ENCODE measurements at regions not wholly inside any gene's neighbourhood (a gene's known extent, or its start where the extent isn't known, plus 50 kb on each side); places are given as distances from the start of the nearest gene placed in this dataset.
"Not testable (repeated sequence)": the region's sequence is repeated elsewhere in the genome, so short reads cannot be mapped to it uniquely, and the experiment has no call there.

DNA sequence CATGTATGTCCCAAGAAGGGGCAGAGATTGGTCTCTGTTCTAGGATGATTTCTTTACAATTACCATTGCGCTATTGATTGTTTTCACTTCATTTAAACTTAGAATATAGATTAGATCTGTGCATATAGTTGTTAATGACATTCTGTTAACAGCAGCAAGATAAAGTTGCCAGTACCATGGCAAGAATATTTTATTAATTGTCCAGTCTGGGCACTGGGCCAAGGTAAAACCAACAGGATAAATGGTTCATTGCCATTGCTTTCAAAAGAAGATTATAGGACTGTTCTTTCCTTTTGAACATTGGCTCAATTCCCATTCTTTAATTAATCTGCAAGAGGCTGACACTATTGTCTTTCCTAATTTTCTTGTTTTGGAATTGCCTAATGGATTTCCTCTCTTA lies 592.4 kb downstream of the RFPL4B start:
- no peak for DNase-seq

DNA sequence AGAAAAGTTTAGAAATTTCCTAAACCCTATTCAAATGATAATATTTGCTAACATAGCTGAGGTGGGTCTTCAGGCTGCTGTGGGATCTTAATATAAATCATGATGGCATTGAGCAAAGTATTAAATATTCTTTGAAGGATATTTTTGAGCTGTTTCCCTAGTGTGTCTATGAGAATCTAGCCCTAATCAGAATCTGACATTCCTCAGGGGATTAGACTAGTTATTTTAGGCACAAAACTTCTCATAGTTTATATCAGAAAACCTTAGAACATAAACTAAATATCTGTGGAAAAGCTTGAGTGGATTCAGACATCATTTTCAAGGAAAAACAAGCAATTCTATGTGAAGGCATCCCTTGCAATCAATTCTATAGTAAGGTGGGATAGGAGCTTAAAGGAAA lies 594.5 kb downstream of the RFPL4B start:
- DNase-seq, result no peak

DNA sequence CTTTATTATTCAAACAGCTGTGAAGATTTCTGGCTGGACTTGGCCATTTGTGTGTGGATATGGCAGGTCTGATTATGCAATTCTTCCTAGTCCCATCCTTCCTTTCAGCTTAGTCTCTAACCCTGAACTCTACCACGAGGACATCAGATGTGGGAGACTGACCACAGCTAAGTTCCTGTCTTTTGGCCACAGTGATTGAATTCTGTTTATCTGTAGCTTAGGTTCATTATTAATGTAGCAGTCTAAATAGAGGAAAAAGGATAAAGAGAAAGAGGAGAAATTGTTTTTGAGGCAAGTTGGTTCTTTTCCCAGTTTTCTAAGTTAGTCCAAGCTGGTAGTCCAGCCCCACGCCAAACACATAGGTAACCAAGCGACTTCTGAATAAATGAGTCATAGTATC lies 598.9 kb downstream of the RFPL4B start:
- no peak for DNase-seq

DNA sequence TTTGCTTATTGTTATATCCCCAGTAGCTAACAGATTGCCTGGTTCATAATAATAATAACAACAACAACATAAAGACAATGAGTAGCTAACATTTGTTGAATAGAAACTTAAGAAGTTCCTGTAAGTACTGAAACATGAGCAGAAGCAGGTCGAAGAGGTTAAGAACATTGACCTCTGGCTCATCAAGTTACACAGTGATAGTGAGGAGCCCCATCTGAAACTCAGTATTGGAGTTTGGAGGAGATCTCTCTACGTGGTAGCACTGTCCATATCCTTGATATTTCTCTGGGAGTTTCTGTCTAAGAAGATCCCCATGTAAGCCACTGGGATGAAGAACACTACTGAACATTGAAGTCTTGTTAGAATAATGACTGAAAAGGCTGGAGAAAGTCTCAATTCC lies 600.4 kb downstream of the RFPL4B start:
- no peak for DNase-seq

DNA sequence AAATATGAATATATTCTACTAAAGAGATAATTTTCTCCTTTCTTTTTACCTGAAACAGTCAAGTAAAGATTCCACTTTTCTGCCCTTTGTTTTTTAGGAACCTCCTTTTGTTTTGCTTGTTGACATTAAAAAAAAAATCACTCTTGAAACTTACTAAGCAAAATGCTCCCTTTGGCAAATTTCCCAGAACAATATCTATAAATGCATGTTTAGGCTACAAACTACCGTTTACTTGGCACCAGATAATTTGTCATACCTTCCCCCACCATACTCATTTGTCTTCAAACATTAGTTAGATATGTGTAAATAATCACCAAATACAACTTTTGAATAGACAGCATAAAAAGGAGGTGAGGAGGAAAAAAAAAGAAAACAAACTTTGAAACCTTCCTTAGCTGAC lies 604.7 kb downstream of the RFPL4B start:
- DNase-seq, result no peak

DNA sequence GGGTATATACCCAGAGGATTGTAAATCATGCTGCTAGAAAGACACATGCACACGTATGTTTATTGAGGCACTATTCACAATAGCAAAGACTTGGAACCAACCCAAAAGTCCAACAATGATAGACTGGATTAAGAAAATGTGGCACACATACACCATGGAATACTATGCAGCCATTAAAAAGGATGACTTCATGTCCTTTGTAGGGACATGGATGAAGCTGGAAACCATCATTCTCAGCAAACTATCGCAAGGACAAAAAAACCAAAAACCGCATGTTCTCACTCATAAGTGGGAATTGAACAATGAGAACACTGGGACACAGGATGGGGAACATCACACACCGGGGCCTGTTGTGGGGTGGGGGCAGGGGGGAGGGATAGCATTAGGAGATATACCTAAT lies 608.6 kb downstream of the RFPL4B start:
- DNase-seq, result not testable (repeated sequence)

DNA sequence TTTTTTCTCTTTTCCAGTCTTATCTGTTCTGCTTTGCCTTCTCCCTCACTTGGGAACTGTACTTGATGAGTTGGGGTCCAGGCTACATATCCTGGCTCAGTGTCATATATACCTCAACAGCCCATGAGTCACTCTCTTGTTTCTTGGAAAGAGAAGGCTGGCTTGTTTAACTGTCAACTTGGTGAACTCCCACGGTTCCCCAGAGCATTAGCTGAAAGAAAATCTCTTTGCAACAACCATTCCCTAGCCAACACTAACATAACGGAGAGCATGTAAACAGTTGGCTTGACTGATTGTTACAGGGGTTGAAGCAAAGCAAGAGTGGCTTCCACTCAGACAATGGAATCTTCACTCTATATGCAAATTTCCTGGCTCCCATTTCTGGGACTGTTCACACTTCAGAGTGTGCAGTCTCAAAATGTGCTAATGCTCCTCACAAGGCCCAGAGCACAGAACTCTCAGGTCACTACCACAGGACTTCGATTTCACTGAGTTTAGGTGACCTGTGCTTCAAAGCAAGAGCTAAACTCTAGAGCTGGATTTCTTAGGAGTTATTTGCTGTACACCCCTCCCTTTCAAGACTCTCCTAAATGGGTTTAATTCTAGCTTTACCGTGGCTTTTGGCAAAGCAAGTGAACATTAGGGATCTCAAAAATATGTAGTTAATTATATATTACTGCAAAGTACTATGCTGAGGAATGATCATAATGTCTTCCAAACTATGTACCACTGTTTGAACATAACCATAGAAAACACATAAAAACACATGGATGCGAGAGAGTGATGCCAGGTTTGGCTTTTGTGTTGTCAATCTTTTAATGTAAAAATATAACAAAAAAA lies 609.8 kb downstream of the RFPL4B start:
- DNase-seq, result no peak

DNA sequence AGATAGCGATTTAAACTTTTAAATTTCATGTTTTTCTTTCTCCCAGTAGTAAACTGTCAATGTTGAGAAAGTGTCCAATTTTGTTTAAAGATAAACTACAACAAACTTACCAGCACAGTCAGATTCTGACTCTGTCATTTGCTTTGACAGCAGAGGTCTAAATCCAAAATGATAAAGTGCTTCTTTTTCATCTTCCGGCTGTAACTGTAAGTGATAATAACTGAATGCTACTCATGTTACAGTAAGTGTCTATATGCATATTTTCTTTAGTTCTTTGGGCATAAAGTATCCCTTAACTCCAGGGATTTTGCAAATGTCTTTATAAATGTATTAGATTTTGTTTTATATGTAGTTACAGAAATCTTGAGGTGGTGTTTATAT lies 610.4 kb downstream of the RFPL4B start:
- no peak for DNase-seq

DNA sequence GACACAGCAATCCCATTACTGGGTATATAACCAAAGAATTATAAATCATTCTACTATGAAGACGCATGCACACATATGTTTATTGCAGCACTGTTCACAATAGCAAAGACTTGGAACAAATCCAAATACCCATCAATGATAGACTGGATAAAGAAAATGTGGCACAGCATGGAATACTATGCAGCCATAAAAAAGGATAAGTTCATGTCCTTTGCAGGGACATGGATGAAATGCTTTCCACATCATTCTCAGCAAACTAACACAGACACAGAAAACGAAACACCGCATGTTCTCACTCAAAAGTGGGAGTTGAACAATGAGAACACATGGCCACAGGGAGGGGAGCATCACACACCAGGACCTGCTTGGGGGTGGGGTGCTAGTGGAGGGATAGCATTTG lies 613.0 kb downstream of the RFPL4B start:
- DNase-seq, result not testable (repeated sequence)

DNA sequence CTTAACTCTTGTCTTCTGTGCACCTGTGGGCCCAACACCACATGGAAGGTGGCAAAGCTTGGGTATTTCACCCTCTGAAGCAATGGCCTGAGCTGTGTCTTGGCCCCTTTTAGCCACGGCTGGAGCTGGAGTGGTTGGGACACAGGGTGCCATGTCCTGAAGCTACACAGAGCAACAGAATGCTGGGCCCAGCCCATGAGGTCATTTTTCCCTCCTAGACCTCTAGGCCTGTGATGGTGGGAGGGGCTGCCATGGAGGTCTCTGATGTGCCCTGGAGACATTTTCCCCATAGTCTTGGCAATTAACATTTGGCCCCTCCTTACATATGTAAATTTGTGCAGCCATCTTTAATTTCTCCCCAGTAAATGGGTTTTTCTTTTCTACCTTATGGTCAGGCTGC lies 620.8 kb downstream of the RFPL4B start:
- DNase-seq, result no peak

DNA sequence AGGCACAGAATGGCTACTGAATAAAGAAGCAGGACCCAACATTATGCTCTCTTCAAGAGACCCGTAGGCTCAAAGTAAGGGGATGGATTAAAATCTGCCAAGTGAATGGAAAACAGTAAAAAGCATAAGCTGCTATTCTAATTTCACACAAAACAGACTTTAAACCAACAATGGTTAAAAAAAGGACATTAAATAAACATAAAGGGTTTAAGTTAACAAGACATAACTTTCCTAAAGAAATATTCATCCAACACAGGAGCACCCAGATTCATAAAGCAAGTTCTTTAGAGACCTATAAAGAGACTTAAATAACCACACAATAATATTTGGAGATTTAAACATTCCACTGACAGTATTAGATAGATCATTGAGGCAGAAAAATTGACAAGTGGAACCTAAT lies 624.5 kb downstream of the RFPL4B start:
- no peak for DNase-seq

DNA sequence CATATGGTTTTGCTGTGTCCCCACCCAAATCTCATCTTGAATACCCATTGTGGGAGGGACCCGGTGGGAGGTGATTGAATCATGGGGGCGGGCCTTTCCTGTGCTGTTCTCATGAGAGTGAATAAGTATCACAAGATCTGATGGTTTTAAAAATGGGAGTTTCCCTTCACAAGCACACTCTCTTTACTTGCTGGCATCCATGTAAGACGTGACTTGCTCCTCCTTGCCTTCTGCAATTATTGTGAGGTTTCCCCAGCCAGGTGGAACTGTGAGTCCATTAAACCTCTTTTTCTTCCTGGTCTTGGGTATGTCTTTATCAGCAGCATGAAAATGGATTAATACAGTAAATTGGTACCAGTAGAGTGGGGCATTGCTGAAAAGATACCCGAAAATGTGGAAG lies 627.8 kb downstream of the RFPL4B start:
- not testable (repeated sequence) for DNase-seq

DNA sequence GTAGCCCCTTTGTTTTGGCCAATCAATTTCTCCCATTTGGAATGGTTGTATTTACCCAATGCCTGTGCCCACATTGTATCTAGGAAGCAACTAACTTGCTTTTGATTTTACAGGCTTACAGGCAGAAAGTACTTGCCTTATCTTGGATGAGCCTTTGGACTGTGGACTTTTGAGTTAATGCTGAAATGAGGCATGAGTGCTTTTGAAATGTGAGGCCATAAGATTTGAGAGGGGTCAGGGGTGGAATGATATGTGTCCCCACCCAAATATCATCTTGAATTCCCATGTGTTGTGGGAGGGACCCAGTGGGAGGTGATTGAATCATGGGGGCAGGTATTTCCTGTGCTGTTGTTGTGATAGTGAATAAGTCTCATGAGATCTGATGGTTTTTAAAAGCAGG lies 629.4 kb downstream of the RFPL4B start:
- not testable (repeated sequence) for DNase-seq

DNA sequence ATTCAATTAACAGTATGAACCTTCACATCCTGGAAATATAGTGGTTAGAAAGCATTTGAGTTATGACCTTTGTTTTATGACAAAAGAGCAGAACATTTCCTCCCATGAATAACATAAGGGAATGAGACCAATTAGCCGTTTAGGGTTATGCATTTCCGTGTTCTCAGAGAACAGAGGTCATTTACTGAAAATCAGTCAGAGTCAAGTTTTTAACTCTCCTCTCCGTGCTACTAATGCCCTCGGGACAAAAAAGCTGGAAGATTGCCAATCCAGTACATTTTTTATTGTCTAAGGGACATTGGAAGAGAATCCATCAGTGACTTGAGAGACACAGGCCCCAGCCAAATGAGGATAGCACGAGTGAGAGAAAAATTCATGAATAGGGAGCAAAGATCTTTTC lies 632.7 kb downstream of the RFPL4B start:
- DNase-seq, result no peak

DNA sequence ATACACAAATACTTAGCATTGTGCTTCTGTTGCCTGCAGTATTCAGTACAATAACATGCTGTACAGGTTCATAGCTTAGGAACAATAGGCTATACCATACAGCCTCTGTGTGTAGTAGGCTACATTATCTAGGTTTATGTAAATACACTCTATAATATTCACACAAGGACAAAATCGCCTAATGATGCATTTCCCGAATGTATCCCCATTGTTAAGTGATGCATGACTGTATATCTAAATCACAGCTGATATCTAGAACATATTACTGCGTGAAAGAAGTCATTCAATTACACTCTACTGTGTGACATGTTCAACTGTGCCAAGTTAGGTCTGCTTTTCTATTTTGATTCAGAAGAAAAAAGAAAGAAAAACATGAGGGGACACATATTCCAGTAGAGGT lies 633.5 kb downstream of the RFPL4B start:
- no peak for DNase-seq

DNA sequence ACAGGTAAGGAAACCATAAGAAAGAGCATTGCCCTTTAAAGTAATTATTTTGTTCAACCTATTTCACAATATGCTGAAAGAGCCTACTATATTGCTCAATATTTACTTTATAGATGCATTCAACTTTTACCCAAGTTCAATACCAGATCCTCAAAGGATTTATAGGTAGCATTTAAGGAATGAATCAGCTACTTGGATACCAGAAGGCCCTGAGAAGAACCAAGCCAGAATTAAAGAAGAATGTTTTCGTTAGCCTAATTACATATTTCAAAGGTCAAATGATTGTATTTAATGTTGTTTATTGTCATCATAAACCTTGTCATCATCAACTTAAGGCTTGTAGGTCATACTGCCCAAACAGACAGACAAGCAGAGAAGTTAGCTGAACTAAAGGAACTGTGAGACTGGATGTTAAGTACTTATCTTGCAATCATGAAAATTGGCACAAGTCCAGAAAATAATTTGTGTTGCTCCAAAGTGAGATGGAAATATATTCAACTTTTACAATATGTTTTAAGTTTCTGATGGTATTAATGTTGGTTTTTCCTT lies 636.7 kb downstream of the RFPL4B start:
- DNase-seq, result no peak

DNA sequence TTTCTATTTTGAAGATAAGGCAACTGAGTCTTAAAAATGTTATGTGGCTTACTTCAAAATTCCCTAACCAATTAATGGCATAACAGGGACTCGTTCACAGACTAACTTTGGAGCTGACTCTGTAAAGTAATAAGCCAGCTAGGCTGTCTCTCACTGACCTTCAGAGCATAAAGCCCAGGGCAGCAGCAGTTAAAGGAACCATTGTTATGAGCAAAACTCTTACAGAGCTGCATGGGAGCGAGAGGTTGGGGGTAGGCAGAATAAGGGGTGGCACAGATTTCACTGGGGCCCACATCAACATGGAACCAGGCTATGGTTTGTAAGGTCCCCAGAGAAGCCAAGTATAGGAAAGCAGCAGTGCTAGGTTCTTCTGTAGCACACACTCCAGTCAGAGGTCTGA lies 637.8 kb downstream of the RFPL4B start:
- no peak for DNase-seq

DNA sequence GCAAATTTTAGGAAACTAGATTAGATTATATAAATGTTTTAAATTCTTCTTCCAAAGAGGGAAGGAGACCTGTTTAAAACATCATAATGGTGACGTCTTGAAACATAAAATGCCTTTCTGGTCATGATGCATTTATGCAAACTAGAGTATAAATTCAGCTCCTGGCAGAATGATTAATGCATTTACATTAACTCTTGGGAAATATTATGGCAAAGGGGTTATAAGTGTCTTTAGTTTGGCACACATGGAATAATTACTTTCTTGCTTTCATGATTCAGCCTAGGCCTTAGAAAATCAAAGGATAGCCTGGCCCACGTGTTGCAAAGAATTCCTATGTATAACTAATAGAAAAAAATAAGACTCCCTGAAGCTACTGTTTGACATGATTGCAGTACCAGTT lies 639.2 kb downstream of the RFPL4B start:
- no peak for DNase-seq

DNA sequence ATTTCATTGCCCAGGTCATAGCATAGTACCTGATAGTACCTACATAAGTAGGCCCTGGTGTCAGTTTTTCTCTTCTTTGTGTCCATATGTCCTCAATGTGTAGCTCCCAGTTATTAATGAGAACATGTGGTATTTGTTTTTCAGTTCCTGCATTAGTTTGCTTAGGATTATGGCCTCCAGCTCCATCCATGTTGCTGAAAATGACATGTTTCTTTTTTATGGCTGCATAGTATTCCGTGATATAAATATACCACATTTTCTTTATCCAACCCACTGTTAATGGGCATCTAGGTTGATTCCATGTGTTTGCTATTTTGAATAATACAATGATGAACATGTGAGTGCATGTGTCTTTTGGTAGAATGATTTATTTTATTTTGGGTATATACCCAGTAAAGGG lies 641.6 kb downstream of the RFPL4B start:
- DNase-seq, result no peak

DNA sequence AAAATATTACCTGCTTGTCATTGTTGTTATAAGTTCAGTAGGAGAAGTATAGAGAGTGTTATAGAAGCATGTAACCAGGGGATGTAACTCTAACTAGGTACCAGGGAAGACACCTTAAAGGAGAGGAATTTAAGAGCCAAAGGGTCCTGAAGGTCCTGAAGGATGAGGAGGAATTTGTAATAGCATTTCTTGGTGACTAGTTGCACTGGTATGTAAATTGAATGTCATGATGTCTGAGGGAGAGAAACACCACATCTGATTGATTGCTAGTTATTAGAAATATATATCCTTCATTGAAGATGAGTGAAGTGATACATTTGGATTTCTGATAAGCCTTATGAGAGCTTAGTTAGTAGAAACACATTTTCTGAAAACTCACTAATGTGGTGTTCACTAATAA lies 643.8 kb downstream of the RFPL4B start:
- no peak for DNase-seq

DNA sequence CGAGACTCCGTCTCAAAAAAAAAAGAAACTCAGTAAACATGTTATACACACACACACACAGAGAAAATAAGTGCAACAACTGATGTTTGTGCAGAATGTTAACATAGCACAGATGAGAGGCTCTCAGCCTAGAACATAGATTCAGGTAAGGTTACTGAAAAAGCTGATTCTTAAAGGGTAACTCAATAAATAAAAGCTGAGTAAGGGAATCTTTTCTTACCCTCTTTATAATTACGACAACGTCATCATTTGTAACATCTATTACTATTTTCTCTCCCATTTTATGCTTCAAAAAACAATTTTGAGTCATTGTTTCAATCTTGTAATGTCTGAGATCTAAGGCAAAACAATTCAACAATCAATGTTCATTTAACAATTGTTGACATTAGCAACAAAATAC lies 644.8 kb downstream of the RFPL4B start:
- DNase-seq, result no peak

DNA sequence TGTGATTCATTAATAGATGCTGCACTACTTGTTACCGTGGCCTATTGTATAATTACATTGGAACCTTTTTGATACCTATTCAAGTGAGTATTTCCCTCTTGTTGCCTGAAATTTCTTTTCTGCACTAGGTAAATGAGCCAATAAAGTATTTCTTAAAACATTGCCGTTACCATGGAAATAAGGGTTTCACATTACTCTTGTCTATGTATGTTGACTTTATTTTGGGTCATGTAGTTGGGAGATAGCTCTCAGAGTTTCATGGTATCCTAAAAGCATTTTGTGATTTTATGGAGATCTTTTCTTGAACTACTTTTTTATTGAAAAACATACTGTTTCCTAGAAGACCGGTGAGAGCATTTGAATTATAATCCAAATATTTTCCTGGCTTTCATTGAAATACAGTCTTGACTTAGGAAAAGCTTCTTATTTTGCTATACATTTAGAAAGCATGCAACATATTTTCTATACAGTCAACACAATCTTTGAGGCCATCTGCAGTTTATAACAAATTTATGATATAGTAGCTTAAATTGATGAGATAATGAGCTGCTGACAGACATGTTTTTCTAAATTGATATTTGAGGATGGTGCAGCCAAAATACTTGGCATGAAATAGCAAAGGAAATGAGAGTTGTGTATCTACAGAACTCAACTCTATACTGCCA lies 650.4 kb downstream of the RFPL4B start:
- no peak for DNase-seq

DNA sequence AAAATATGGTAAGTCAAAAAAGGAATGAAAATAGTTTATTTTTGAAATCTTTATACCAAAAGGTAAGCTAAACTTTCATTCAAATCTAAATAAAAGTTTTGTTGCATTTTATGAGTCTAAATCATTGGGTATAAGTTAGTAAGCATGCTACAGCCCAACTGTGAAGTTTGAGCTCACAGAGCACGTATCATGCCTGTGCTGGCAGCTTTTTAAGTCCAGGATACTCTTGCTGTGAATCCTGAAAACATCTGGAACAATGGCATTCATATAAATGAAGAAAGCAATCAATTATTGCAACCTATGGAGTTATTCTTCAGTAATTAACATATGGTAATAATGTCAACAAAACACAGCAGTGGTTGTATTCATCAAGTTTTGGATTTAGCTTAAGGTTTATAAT lies 656.9 kb downstream of the RFPL4B start:
- DNase-seq, result no peak

DNA sequence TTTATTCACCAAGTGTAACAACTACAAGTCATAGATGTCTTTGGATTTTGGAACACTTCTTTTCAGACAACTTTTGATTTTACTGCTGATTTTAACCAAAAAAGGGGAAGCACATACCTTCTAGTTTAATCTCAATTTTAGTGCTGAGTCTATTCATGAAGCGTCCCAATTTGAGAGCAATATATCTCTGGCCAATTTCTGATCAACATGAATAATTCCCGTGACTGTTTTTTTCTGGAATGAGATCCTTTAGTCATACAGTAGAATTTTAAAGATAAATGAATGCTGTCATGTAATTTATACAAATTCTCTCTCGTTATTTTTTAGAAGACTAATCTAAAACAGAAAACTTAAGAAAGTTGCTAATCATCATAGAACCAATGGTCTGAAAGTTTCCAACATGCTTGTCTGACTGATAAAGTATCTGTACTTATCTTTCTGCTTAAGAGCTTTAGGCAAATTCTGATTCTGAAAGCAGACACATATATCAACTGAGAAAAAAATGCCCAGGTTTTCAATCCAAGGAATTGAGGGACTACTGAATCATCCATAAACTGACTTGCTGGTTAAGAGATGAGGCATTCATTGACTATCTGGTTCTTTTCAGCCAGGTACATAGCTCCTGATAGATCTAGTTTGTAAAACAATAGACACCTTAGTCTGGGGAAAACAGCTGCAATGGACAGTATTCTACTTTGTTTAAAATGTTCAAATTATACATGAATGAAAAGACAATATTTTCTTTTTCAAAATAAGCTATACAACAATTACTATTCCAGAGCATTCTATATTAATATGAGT lies 657.5 kb downstream of the RFPL4B start:
- no peak for DNase-seq
